ENCODE measurements at regions not wholly inside any gene's neighbourhood (a gene's known extent, or its start where the extent isn't known, plus 50 kb on each side); places are given as distances from the start of the nearest gene placed in this dataset.

- Mint-ChIP-seq H3K4me3 (no peak overlapping the region), H3K36me3 (ENCODE audit: low read depth) (no peaks in the 10 kb centered on the region), H3K27me3 (peaks cover 5% of the 10 kb centered on the region), H3K27ac (no peak overlapping the region), H3K4me1 (no peaks in the 10 kb centered on the region)
- no peaks in the 10 kb centered on the region for H3K9me3 ChIP-seq (ENCODE audit: control insufficient read depth, low read length, poor library complexity, severe bottlenecking)
- DNase-seq: no peak
- no peak for ATAC-seq
These were observed 196.3 kb downstream of the MREG start for GRCh38 chr2:215817046-215817445.

- ATAC-seq (no peak), DNase-seq (no peak)
- Mint-ChIP-seq H3K4me1 (peaks cover 6% of the 10 kb centered on the region), H3K27ac (no peak overlapping the region), H3K27me3 (peaks cover 5% of the 10 kb centered on the region), H3K36me3 (ENCODE audit: low read depth) (no peaks in the 10 kb centered on the region), H3K4me3 (no peak overlapping the region)
- H3K9me3 ChIP-seq (ENCODE audit: control insufficient read depth, low read length, poor library complexity, severe bottlenecking): no peaks in the 10 kb centered on the region
These were observed 196.9 kb downstream of the MREG start for GRCh38 chr2:215816424-215816823.

GRCh38 chr2:215815960-215816359 is 197.4 kb downstream of the MREG start:
- H3K36me3 Mint-ChIP-seq (ENCODE audit: low read depth): no peaks in the 10 kb centered on the region
- no peaks in the 10 kb centered on the region for H3K9me3 ChIP-seq (ENCODE audit: control insufficient read depth, low read length, poor library complexity, severe bottlenecking)
- peaks cover 5% of the 10 kb centered on the region for H3K27me3 Mint-ChIP-seq
- H3K4me3 Mint-ChIP-seq: no peak overlapping the region
- ATAC-seq: no peak
- DNase-seq: no peak
- peaks cover 10% of the 10 kb centered on the region for H3K4me1 Mint-ChIP-seq
- H3K27ac Mint-ChIP-seq: no peak overlapping the region

GRCh38 chr2:215812966-215813365 is 200.4 kb downstream of the MREG start:
- DNase-seq (no peak), ATAC-seq (no peak)
- H3K4me3 Mint-ChIP-seq: no peak overlapping the region
- H3K9me3 ChIP-seq (ENCODE audit: control insufficient read depth, low read length, poor library complexity, severe bottlenecking): no peaks in the 10 kb centered on the region
- H3K27ac Mint-ChIP-seq: no peak overlapping the region
- H3K27me3 Mint-ChIP-seq: peaks cover 5% of the 10 kb centered on the region
- no peaks in the 10 kb centered on the region for H3K36me3 Mint-ChIP-seq (ENCODE audit: low read depth)
- peaks cover 12% of the 10 kb centered on the region for H3K4me1 Mint-ChIP-seq

- H3K4me3 Mint-ChIP-seq: peak overlapping the region; percentile 26
- ATAC-seq: peak; percentile 46
These were observed 201.7 kb downstream of the MREG start for GRCh38 chr2:215811409-215812345.

GRCh38 chr2:215811003-215811402 is 202.3 kb downstream of the MREG start:
- H3K4me1 Mint-ChIP-seq: peaks cover 12% of the 10 kb centered on the region
- H3K27ac Mint-ChIP-seq: no peak overlapping the region
- peak overlapping the region; percentile 26 for H3K4me3 Mint-ChIP-seq
- DNase-seq: no peak
- no peaks in the 10 kb centered on the region for H3K36me3 Mint-ChIP-seq (ENCODE audit: low read depth)
- H3K9me3 ChIP-seq (ENCODE audit: control insufficient read depth, low read length, poor library complexity, severe bottlenecking): no peaks in the 10 kb centered on the region
- no peaks in the 10 kb centered on the region for H3K27me3 Mint-ChIP-seq
- no peak for ATAC-seq

More at GRCh38 chr2:215811409-215812345, 201.7 kb downstream of the MREG start:
- Mint-ChIP-seq H3K27me3 (peaks cover under 1% of the 10 kb centered on the region), H3K27ac (peak overlapping the region; percentile 11), H3K36me3 (ENCODE audit: low read depth) (no peaks in the 10 kb centered on the region), H3K4me1 (peaks cover 12% of the 10 kb centered on the region)
- DNase-seq: no peak
- H3K9me3 ChIP-seq (ENCODE audit: control insufficient read depth, low read length, poor library complexity, severe bottlenecking): no peaks in the 10 kb centered on the region

- ATAC-seq: no peak
These were observed 204.4 kb downstream of the MREG start for GRCh38 chr2:215808996-215809395.

GRCh38 chr2:215808194-215808593 is 205.2 kb downstream of the MREG start:
- H3K27me3 Mint-ChIP-seq: peaks cover 4% of the 10 kb centered on the region
- DNase-seq (no peak), ATAC-seq (no peak)
- H3K36me3 Mint-ChIP-seq (ENCODE audit: low read depth): no peaks in the 10 kb centered on the region
- peak overlapping the region; percentile 15 for H3K4me3 Mint-ChIP-seq
- H3K9me3 ChIP-seq (ENCODE audit: control insufficient read depth, low read length, poor library complexity, severe bottlenecking): no peaks in the 10 kb centered on the region
- H3K4me1 Mint-ChIP-seq: peaks cover 12% of the 10 kb centered on the region
- no peak overlapping the region for H3K27ac Mint-ChIP-seq

More at GRCh38 chr2:215808996-215809395, 204.4 kb downstream of the MREG start:
- H3K27ac Mint-ChIP-seq: no peak overlapping the region
- peaks cover 12% of the 10 kb centered on the region for H3K4me1 Mint-ChIP-seq
- no peaks in the 10 kb centered on the region for H3K36me3 Mint-ChIP-seq (ENCODE audit: low read depth)
- peaks cover 4% of the 10 kb centered on the region for H3K27me3 Mint-ChIP-seq
- DNase-seq: no peak
- H3K4me3 Mint-ChIP-seq: no peak overlapping the region
- no peaks in the 10 kb centered on the region for H3K9me3 ChIP-seq (ENCODE audit: control insufficient read depth, low read length, poor library complexity, severe bottlenecking)

- Mint-ChIP-seq H3K36me3 (ENCODE audit: low read depth) (no peaks in the 10 kb centered on the region), H3K4me1 (no peaks in the 10 kb centered on the region)
- no peak for ATAC-seq
These were observed 207.9 kb downstream of the MREG start for GRCh38 chr2:215805493-215805892.

GRCh38 chr2:215803150-215803549 is 210.2 kb downstream of the MREG start:
- Mint-ChIP-seq H3K27me3 (peaks cover 4% of the 10 kb centered on the region), H3K27ac (no peak overlapping the region), H3K4me3 (no peak overlapping the region), H3K4me1 (no peaks in the 10 kb centered on the region), H3K36me3 (ENCODE audit: low read depth) (no peaks in the 10 kb centered on the region)
- no peak for ATAC-seq
- H3K9me3 ChIP-seq (ENCODE audit: control insufficient read depth, low read length, poor library complexity, severe bottlenecking): no peaks in the 10 kb centered on the region
- no peak for DNase-seq

More at GRCh38 chr2:215805493-215805892, 207.9 kb downstream of the MREG start:
- H3K4me3 Mint-ChIP-seq: no peak overlapping the region
- H3K9me3 ChIP-seq (ENCODE audit: control insufficient read depth, low read length, poor library complexity, severe bottlenecking): no peaks in the 10 kb centered on the region
- H3K27me3 Mint-ChIP-seq: peaks cover 4% of the 10 kb centered on the region
- no peak for DNase-seq
- H3K27ac Mint-ChIP-seq: no peak overlapping the region

- no peak for ATAC-seq
- Mint-ChIP-seq H3K4me3 (no peak overlapping the region), H3K27me3 (peaks cover 5% of the 10 kb centered on the region)
These were observed 214.2 kb downstream of the MREG start for GRCh38 chr2:215799194-215799593.

GRCh38 chr2:215797676-215798075 is 215.7 kb downstream of the MREG start:
- Mint-ChIP-seq H3K36me3 (ENCODE audit: low read depth) (no peaks in the 10 kb centered on the region), H3K27me3 (peaks cover 9% of the 10 kb centered on the region), H3K27ac (no peak overlapping the region), H3K4me1 (peaks cover 7% of the 10 kb centered on the region), H3K4me3 (no peak overlapping the region)
- no peaks in the 10 kb centered on the region for H3K9me3 ChIP-seq (ENCODE audit: control insufficient read depth, low read length, poor library complexity, severe bottlenecking)
- ATAC-seq (no peak), DNase-seq (no peak)

More at GRCh38 chr2:215799194-215799593, 214.2 kb downstream of the MREG start:
- H3K4me1 Mint-ChIP-seq: peaks cover 4% of the 10 kb centered on the region
- DNase-seq: no peak
- H3K36me3 Mint-ChIP-seq (ENCODE audit: low read depth): no peaks in the 10 kb centered on the region
- H3K9me3 ChIP-seq (ENCODE audit: control insufficient read depth, low read length, poor library complexity, severe bottlenecking): no peaks in the 10 kb centered on the region
- H3K27ac Mint-ChIP-seq: no peak overlapping the region

- ATAC-seq (no peak), DNase-seq (no peak)
- Mint-ChIP-seq H3K27ac (no peak overlapping the region), H3K27me3 (peaks cover 9% of the 10 kb centered on the region), H3K4me1 (peaks cover 7% of the 10 kb centered on the region), H3K36me3 (ENCODE audit: low read depth) (no peaks in the 10 kb centered on the region), H3K4me3 (no peak overlapping the region)
- no peaks in the 10 kb centered on the region for H3K9me3 ChIP-seq (ENCODE audit: control insufficient read depth, low read length, poor library complexity, severe bottlenecking)
These were observed 217.1 kb downstream of the MREG start for GRCh38 chr2:215796140-215796855.

All from T-helper 17 cell (primary cell).